NCI-H1105 (cell line): ENCODE measurements at regions not wholly inside any gene's neighbourhood (a gene's known extent, or its start where the extent isn't known, plus 50 kb on each side); places are given as distances from the start of the nearest gene placed in this dataset.
A peak's percentile ranks its signal among the peaks of the same experiment; 100 is the strongest.
"Not testable (repeated sequence)": the region's sequence is repeated elsewhere in the genome, so short reads cannot be mapped to it uniquely, and the experiment has no call there.

Source experiments
- DNase-seq: peaks from one replicate; lab custom pipeline; 2025; lab: John Stamatoyannopoulos, UW

DNA sequence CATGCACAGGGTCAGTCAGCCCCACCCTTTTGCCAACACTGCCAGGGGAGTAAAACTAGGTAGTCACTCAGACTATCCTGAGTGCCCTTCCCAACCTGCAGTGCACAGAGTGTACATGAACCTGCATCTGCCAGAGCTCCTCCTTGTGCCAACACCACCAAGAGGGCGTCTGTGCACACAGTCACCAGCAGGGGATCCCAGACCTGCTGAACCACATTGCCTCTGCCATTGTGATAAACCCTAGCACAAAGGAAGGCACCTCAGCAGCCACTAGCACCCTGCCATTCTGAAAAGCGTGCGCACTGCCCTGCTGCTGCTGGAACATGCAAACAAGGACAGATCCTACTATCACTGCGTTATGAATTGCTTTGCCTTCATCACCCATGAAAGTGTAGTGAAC lies 247.8 kb upstream of the POU3F4 start:
- DNase-seq, result no peak

DNA sequence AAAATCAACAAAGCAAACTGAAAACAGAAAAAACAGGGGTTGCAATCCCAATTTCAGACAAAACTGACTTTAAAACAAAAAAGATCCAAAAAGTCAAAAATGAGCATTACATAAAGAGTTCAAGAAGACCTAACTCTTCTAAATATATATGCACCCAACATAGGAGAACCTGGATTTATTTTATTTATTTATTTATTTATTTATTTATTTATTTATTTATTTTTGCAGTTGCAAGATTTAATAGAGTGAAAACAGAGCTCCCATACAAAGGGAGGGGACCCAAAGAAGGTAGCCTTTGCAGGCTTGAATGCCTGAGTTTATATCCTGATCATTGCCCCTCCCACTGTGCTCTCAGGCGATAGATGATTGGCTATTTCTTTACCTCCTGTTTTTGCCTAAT lies 245.9 kb upstream of the POU3F4 start:
- DNase-seq, result not testable (repeated sequence)

DNA sequence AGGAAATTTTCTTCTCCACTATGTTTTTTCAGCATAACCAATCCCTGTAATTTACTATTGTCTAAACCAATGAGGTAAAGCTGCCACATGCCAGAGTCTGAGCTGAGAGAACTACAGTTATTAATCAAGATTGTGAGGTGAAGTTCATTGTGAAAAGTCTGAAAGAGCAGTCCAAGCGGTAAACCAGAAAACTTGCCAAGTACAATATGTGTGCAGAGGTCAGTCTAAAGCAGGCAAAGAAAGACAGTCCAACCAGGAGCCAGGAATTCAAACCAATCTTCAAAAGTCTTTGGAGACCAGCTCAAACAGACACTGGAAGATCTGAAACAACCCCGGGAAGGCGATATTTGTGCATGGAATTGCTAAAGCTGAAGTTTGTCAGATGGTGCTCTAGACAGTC lies 229.1 kb upstream of the POU3F4 start:
- no peak for DNase-seq

DNA sequence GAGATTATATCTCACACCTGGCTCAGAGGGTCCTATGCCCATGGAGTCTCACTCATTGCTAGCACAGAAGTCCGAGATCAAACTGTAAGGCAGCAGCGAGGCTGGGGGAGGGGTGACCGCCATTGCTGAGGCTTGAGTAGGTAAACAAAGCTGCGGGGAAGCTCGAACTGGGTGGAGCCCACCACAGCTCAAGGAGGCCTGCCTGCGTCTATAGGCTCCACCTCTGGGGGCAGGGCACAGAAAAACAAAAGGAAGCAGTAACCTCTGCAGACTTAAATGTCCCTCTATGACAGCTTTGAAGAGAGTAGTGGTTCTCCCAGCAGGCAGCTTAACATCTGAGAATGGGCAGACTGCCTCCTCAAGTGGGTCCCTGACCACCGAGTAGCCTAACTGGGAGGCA lies 221.5 kb upstream of the POU3F4 start:
- DNase-seq, result not testable (repeated sequence)

DNA sequence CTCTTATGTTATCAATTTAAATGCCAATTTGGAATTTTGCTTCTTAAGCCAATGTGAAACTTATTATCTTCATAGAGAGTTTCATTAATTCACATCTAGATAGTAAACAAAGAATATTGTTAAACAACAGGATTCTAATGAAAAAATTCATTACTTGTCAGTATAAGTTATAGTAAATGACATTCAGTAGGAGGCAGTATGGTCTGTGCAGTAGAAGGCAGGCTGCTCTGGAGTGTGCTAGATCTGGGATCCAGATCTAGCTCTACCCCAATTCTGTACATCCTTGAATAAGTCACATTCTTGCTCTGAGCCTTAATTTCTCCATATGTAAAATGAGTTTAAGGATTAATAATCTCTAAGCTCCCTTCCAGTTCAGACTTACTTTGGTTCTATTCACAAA lies 202.7 kb upstream of the POU3F4 start:
- DNase-seq, result no peak

DNA sequence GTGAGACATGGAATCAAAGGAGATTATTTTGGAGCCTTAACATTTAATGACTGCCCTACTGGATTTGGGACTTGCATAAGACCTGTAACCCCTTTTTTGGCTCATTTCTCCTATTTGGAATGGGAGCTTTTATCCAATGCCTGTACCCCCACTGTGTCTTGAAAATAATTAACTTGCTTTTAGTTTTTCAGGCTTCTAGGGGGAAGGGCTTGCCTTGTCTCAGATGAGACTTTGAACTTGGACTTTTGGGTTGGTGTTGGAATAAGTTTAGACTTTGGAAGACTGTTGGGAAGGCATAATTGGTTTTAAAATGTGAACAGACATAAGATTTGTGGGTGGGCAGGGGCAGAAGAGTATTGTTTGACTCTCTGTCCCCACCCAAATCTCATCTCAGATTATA lies 189.1 kb upstream of the POU3F4 start:
- DNase-seq, result no peak

DNA sequence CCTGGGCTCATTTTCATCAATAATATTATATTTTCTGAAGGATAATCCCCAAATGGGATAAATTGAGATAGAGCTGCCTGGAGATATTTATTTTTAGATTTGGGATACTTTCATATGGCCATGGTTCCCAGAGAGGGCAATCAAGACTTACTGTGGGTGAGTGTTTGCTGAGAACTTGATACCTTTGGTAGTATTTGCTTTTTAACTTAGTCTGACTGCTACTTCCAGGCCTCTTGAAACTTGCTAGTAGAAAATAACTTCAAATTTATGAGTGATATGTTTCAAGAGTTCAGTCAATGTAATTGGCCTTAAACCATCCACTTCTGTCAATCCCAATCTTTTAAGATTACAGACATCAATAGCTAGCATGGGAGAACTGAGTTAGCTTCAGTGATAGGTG lies 181.6 kb upstream of the POU3F4 start:
- DNase-seq, result no peak

DNA sequence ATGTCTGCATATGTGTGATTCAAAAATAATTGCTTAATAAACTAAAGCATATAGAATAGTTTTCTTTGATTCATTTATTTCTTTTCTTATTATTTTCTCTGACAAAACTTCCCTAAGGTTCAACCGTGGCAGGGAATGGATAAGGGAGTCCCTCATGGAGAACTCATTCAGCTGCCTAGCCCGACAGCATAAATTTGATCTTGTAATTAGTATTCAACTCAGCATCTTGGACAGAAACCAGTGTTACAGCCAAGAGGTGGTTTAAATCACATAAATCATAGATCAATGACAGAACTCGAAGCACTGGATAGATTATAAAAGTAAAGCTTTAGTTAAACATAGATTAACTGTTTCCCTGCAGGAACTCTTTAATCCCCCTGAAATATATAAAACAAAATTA lies 174.3 kb upstream of the POU3F4 start:
- peak; percentile 0 for DNase-seq

DNA sequence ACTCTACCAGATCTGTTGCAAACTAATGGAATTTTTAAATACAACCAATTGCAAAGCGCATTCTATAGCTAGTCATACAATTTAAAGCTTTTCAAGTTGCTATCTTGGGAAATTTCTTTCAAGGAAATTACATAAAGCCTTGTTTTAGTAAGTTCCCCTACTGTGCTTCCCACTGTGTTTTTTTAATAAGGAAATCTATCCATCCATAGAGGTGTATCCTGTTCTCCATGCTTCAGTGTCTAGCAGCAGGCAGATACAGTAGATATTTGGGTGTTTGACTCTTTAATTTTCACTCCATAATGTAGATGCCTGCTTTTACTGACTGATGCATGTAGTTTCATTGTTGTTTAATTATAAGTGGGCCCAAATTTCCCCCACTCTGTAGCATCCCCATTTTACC lies 171.6 kb upstream of the POU3F4 start:
- no peak for DNase-seq

DNA sequence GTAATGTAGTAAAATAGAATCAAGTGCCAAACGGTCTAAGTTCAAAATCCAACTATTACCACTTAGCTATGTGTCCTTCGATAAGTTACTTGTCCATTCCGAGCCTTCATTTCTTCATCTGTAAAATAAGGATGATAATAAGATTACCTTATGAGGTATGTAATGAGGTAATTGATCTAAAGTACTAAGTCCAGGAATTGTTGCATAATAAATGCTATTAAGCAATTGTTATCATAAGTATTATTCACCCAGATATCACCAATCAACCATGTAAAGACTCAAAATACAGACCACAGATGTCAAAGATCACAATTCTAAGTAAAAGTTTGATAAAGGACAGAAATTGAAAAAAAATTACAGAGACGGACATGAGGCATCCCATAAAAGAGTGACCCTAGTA lies 168.4 kb upstream of the POU3F4 start:
- no peak for DNase-seq

DNA sequence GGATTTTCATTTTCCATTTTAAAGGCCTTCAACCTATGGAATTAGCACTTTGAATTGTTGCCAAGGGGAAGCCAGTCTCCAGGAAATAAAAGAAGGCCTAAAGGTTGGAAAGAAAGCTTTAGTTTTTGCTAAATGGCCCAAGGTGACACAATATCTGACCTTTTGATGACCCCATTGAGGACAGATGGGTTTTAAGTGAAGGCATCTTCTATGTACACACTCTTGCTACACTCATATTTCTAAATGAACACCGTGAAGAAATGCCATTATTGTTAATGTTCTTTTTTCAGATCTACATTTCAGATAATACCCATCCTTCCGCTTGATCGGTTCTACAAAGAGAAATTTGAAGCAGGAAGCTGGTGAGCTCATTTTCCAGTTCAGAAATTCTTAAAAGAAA lies 162.8 kb upstream of the POU3F4 start:
- DNase-seq, result no peak
